T-helper 1 cell treated with Interleukin-12 subunit alpha and Interleukin-12 subunit beta and Interleukin-4 antibody, amounts not matched to agents 30 μg/mL and 1 μg/mL, for 36 hours (primary cell): ENCODE measurements at regions not wholly inside any gene's neighbourhood (a gene's known extent, or its start where the extent isn't known, plus 50 kb on each side); places are given as distances from the start of the nearest gene placed in this dataset.

Source experiments
- H3K27ac Mint-ChIP-seq: one replicate; pipeline ENCODE4 v1.8.0; 2021; ENCODE audit warnings: mild to moderate bottlenecking, mixed read lengths
- H3K27me3 Mint-ChIP-seq: one replicate; pipeline ENCODE4 v1.8.0; 2021; ENCODE audit warnings: low read depth, mixed read lengths
- H3K36me3 Mint-ChIP-seq: one replicate; pipeline ENCODE4 v1.8.0; 2021; ENCODE audit warnings: low read depth, mixed read lengths
- H3K4me1 Mint-ChIP-seq: one replicate; pipeline ENCODE4 v1.8.0; 2021; ENCODE audit warnings: low read depth, mixed read lengths
- H3K4me3 Mint-ChIP-seq: one replicate; pipeline ENCODE4 v1.8.0; 2021; ENCODE audit warnings: mild to moderate bottlenecking, moderate library complexity, mixed read lengths
- H3K9me3 Mint-ChIP-seq: one replicate; pipeline ENCODE4 v1.8.0; 2021; ENCODE audit warnings: mixed read lengths

GRCh38 chr11:127182586-127183203 is 182.1 kb upstream of the KIRREL3 start:
- H3K27ac Mint-ChIP-seq, result no peak overlapping the region
- H3K27me3 Mint-ChIP-seq, result no peaks in the 10 kb centered on the region
- H3K36me3 Mint-ChIP-seq, result no peaks in the 10 kb centered on the region
- H3K9me3 Mint-ChIP-seq, result no peaks in the 10 kb centered on the region
- no peaks in the 10 kb centered on the region for H3K4me1 Mint-ChIP-seq
- H3K4me3 Mint-ChIP-seq, result no peak overlapping the region

GRCh38 chr11:127157225-127157624 is 156.7 kb upstream of the KIRREL3 start:
- H3K4me1 Mint-ChIP-seq, result no peaks in the 10 kb centered on the region
- no peaks in the 10 kb centered on the region for H3K9me3 Mint-ChIP-seq
- H3K4me3 Mint-ChIP-seq, result no peak overlapping the region
- no peaks in the 10 kb centered on the region for H3K36me3 Mint-ChIP-seq
- no peaks in the 10 kb centered on the region for H3K27me3 Mint-ChIP-seq
- no peak overlapping the region for H3K27ac Mint-ChIP-seq

- no peaks in the 10 kb centered on the region for H3K27me3 Mint-ChIP-seq
- no peaks in the 10 kb centered on the region for H3K4me1 Mint-ChIP-seq
- no peaks in the 10 kb centered on the region for H3K36me3 Mint-ChIP-seq
- no peak overlapping the region for H3K27ac Mint-ChIP-seq
- no peak overlapping the region for H3K4me3 Mint-ChIP-seq
- no peaks in the 10 kb centered on the region for H3K9me3 Mint-ChIP-seq
Observed at GRCh38 chr11:127149410-127149809, 148.8 kb upstream of the KIRREL3 start.

GRCh38 chr11:127143251-127143650 is 142.7 kb upstream of the KIRREL3 start:
- Mint-ChIP-seq H3K9me3 (no peaks in the 10 kb centered on the region), H3K27ac (no peak overlapping the region), H3K4me3 (no peak overlapping the region), H3K27me3 (no peaks in the 10 kb centered on the region), H3K36me3 (no peaks in the 10 kb centered on the region), H3K4me1 (no peaks in the 10 kb centered on the region)

- Mint-ChIP-seq H3K27ac (no peak overlapping the region), H3K27me3 (no peaks in the 10 kb centered on the region), H3K4me1 (no peaks in the 10 kb centered on the region), H3K36me3 (no peaks in the 10 kb centered on the region), H3K9me3 (no peaks in the 10 kb centered on the region), H3K4me3 (no peak overlapping the region)
Observed at GRCh38 chr11:127138613-127139012, 138.0 kb upstream of the KIRREL3 start.

- no peaks in the 10 kb centered on the region for H3K9me3 Mint-ChIP-seq
- no peaks in the 10 kb centered on the region for H3K4me1 Mint-ChIP-seq
- H3K27ac Mint-ChIP-seq, result no peak overlapping the region
- no peaks in the 10 kb centered on the region for H3K36me3 Mint-ChIP-seq
- H3K27me3 Mint-ChIP-seq, result no peaks in the 10 kb centered on the region
- no peak overlapping the region for H3K4me3 Mint-ChIP-seq
Observed at GRCh38 chr11:127137771-127138280, 137.3 kb upstream of the KIRREL3 start.

GRCh38 chr11:127136438-127136837 is 135.9 kb upstream of the KIRREL3 start:
- Mint-ChIP-seq H3K36me3 (no peaks in the 10 kb centered on the region), H3K4me3 (no peak overlapping the region), H3K27ac (no peak overlapping the region)

GRCh38 chr11:127135256-127135655 is 134.7 kb upstream of the KIRREL3 start:
- Mint-ChIP-seq H3K36me3 (no peaks in the 10 kb centered on the region), H3K27ac (no peak overlapping the region), H3K9me3 (no peaks in the 10 kb centered on the region), H3K27me3 (no peaks in the 10 kb centered on the region), H3K4me3 (no peak overlapping the region), H3K4me1 (no peaks in the 10 kb centered on the region)

More at GRCh38 chr11:127136438-127136837, 135.9 kb upstream of the KIRREL3 start:
- H3K9me3 Mint-ChIP-seq, result no peaks in the 10 kb centered on the region
- H3K4me1 Mint-ChIP-seq, result no peaks in the 10 kb centered on the region
- H3K27me3 Mint-ChIP-seq, result no peaks in the 10 kb centered on the region

- H3K9me3 Mint-ChIP-seq, result no peaks in the 10 kb centered on the region
Observed at GRCh38 chr11:127133061-127133460, 132.5 kb upstream of the KIRREL3 start.

GRCh38 chr11:127130321-127130720 is 129.8 kb upstream of the KIRREL3 start:
- Mint-ChIP-seq H3K27me3 (no peaks in the 10 kb centered on the region), H3K4me3 (no peak overlapping the region), H3K9me3 (no peaks in the 10 kb centered on the region), H3K27ac (no peak overlapping the region), H3K4me1 (no peaks in the 10 kb centered on the region), H3K36me3 (no peaks in the 10 kb centered on the region)

More at GRCh38 chr11:127133061-127133460, 132.5 kb upstream of the KIRREL3 start:
- no peak overlapping the region for H3K4me3 Mint-ChIP-seq
- H3K27me3 Mint-ChIP-seq, result no peaks in the 10 kb centered on the region
- H3K27ac Mint-ChIP-seq, result no peak overlapping the region
- no peaks in the 10 kb centered on the region for H3K36me3 Mint-ChIP-seq
- no peaks in the 10 kb centered on the region for H3K4me1 Mint-ChIP-seq

GRCh38 chr11:127126986-127127385 is 126.4 kb upstream of the KIRREL3 start:
- Mint-ChIP-seq H3K27me3 (no peaks in the 10 kb centered on the region), H3K4me3 (no peak overlapping the region), H3K9me3 (no peaks in the 10 kb centered on the region), H3K4me1 (no peaks in the 10 kb centered on the region), H3K36me3 (no peaks in the 10 kb centered on the region), H3K27ac (no peak overlapping the region)

GRCh38 chr11:127119356-127119755 is 118.8 kb upstream of the KIRREL3 start:
- H3K27me3 Mint-ChIP-seq, result no peaks in the 10 kb centered on the region
- H3K4me1 Mint-ChIP-seq, result no peaks in the 10 kb centered on the region
- H3K4me3 Mint-ChIP-seq, result no peak overlapping the region
- no peak overlapping the region for H3K27ac Mint-ChIP-seq
- no peaks in the 10 kb centered on the region for H3K36me3 Mint-ChIP-seq
- H3K9me3 Mint-ChIP-seq, result no peaks in the 10 kb centered on the region

- Mint-ChIP-seq H3K27ac (no peak overlapping the region), H3K9me3 (no peaks in the 10 kb centered on the region), H3K4me3 (no peak overlapping the region), H3K4me1 (no peaks in the 10 kb centered on the region), H3K36me3 (no peaks in the 10 kb centered on the region), H3K27me3 (no peaks in the 10 kb centered on the region)
Observed at GRCh38 chr11:127118811-127119210, 118.2 kb upstream of the KIRREL3 start.

- H3K9me3 Mint-ChIP-seq, result no peaks in the 10 kb centered on the region
- H3K27me3 Mint-ChIP-seq, result no peaks in the 10 kb centered on the region
- no peaks in the 10 kb centered on the region for H3K36me3 Mint-ChIP-seq
- no peaks in the 10 kb centered on the region for H3K4me1 Mint-ChIP-seq
- no peak overlapping the region for H3K4me3 Mint-ChIP-seq
- no peak overlapping the region for H3K27ac Mint-ChIP-seq
Observed at GRCh38 chr11:127117231-127117739, 116.7 kb upstream of the KIRREL3 start.

- Mint-ChIP-seq H3K9me3 (no peaks in the 10 kb centered on the region), H3K4me1 (no peaks in the 10 kb centered on the region), H3K27ac (no peak overlapping the region), H3K4me3 (no peak overlapping the region), H3K36me3 (no peaks in the 10 kb centered on the region), H3K27me3 (no peaks in the 10 kb centered on the region)
Observed at GRCh38 chr11:127115844-127116243, 115.3 kb upstream of the KIRREL3 start.
